Liver (tissue), 3 donors: ENCODE measurements at regions not wholly inside any gene's neighbourhood (a gene's known extent, or its start where the extent isn't known, plus 50 kb on each side); places are given as distances from the start of the nearest gene placed in this dataset.

ENCODE experiments used
- EGR1 ChIP-seq, 2 donors: IDR thresholded peaks; 2 replicates each; pipeline ENCODE4 v1.6.1; 2016 to 2018; ENCODE audit warnings: antibody characterized with exemption in 2 of 2, low read depth in 2 of 2
- HNF4A ChIP-seq, 2 donors: conservative IDR thresholded peaks; 2 replicates each; pipeline ENCODE4 v1.6.1; 2016; ENCODE audit warnings: antibody characterized with exemption in 2 of 2, mild to moderate bottlenecking in 2 of 2
- JUND ChIP-seq, 2 donors: IDR thresholded peaks; 2 replicates each; pipeline ENCODE4 v1.6.1; 2016; ENCODE audit warnings: antibody characterized with exemption in 2 of 2
- RAD21 ChIP-seq, 2 donors: IDR thresholded peaks; 2 replicates each; pipeline ENCODE4 v1.6.1; 2016; ENCODE audit warnings: antibody characterized with exemption in 2 of 2, mild to moderate bottlenecking in 2 of 2
- SP1 ChIP-seq: IDR thresholded peaks from 2 replicates; pipeline ENCODE4 v1.6.1; 2018; ENCODE audit warnings: antibody characterized with exemption, mild to moderate bottlenecking
- YY1 ChIP-seq: IDR thresholded peaks from 2 replicates; pipeline ENCODE4 v1.6.1; 2016; ENCODE audit warnings: antibody characterized with exemption, mild to moderate bottlenecking
- TF ChIP-seq, protein P1 (sequence below): fragments of 150-350 bp; IDR thresholded peaks from 2 replicates; pipeline ENCODE4 v1.5.1; 2017; ENCODE audit warnings: improper control_type of control experiment, low read depth, low read length; ENCODE audit not compliant: missing input control
- TF ChIP-seq, protein P2 (sequence below): IDR thresholded peaks from 2 replicates; pipeline ENCODE4 v1.6.1; 2016; ENCODE audit warnings: antibody characterized with exemption
- TF ChIP-seq, protein P3 (sequence below): IDR thresholded peaks from 2 replicates; pipeline ENCODE4 v1.6.1; 2016; ENCODE audit warnings: antibody characterized with exemption
- TF ChIP-seq, protein P4 (sequence below): IDR thresholded peaks from 2 replicates; pipeline ENCODE4 v1.6.1; 2016; ENCODE audit warnings: antibody characterized with exemption, mild to moderate bottlenecking
- donor health status: healthy.
- donor health status: healthy.

DNA sequence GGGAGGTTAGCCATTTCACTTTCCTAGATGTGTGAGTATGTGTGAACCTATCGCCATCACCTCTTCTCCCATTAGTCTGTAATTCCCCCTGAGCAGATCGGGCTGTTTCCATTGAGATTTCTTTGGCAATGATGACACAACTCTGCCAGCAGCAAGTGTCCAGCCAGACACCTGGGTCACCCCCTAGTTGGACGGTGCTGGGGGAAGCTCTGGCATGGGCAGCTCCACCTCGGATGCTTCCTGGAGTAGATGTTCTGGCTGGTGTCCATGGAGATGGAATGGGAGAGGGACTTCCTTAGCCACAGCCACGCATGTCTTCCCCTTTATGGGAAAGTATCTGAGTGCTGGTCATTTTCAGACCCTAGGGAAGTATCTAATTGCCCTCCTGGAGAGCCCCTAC lies 247.9 kb upstream of the RPL38 start:
- TF ChIP-seq, protein P1, sequence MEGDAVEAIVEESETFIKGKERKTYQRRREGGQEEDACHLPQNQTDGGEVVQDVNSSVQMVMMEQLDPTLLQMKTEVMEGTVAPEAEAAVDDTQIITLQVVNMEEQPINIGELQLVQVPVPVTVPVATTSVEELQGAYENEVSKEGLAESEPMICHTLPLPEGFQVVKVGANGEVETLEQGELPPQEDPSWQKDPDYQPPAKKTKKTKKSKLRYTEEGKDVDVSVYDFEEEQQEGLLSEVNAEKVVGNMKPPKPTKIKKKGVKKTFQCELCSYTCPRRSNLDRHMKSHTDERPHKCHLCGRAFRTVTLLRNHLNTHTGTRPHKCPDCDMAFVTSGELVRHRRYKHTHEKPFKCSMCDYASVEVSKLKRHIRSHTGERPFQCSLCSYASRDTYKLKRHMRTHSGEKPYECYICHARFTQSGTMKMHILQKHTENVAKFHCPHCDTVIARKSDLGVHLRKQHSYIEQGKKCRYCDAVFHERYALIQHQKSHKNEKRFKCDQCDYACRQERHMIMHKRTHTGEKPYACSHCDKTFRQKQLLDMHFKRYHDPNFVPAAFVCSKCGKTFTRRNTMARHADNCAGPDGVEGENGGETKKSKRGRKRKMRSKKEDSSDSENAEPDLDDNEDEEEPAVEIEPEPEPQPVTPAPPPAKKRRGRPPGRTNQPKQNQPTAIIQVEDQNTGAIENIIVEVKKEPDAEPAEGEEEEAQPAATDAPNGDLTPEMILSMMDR: no peak
- TF ChIP-seq JUND (IDR thresholded peaks at IDR 0.05) (no peak), YY1 (no peak), HNF4A (conservative IDR thresholded peaks at IDR 0.05) (no peak), EGR1 (IDR thresholded peaks at IDR 0.05; ENCODE audit: low read depth in 2 of 2) (no peak), SP1 (no peak), RAD21 (IDR thresholded peaks at IDR 0.05) (no peak)
- TF ChIP-seq, protein P2, sequence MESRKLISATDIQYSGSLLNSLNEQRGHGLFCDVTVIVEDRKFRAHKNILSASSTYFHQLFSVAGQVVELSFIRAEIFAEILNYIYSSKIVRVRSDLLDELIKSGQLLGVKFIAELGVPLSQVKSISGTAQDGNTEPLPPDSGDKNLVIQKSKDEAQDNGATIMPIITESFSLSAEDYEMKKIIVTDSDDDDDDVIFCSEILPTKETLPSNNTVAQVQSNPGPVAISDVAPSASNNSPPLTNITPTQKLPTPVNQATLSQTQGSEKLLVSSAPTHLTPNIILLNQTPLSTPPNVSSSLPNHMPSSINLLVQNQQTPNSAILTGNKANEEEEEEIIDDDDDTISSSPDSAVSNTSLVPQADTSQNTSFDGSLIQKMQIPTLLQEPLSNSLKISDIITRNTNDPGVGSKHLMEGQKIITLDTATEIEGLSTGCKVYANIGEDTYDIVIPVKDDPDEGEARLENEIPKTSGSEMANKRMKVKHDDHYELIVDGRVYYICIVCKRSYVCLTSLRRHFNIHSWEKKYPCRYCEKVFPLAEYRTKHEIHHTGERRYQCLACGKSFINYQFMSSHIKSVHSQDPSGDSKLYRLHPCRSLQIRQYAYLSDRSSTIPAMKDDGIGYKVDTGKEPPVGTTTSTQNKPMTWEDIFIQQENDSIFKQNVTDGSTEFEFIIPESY: no peak
- TF ChIP-seq, protein P3, sequence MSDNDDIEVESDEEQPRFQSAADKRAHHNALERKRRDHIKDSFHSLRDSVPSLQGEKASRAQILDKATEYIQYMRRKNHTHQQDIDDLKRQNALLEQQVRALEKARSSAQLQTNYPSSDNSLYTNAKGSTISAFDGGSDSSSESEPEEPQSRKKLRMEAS: no peak
- TF ChIP-seq, protein P4, sequence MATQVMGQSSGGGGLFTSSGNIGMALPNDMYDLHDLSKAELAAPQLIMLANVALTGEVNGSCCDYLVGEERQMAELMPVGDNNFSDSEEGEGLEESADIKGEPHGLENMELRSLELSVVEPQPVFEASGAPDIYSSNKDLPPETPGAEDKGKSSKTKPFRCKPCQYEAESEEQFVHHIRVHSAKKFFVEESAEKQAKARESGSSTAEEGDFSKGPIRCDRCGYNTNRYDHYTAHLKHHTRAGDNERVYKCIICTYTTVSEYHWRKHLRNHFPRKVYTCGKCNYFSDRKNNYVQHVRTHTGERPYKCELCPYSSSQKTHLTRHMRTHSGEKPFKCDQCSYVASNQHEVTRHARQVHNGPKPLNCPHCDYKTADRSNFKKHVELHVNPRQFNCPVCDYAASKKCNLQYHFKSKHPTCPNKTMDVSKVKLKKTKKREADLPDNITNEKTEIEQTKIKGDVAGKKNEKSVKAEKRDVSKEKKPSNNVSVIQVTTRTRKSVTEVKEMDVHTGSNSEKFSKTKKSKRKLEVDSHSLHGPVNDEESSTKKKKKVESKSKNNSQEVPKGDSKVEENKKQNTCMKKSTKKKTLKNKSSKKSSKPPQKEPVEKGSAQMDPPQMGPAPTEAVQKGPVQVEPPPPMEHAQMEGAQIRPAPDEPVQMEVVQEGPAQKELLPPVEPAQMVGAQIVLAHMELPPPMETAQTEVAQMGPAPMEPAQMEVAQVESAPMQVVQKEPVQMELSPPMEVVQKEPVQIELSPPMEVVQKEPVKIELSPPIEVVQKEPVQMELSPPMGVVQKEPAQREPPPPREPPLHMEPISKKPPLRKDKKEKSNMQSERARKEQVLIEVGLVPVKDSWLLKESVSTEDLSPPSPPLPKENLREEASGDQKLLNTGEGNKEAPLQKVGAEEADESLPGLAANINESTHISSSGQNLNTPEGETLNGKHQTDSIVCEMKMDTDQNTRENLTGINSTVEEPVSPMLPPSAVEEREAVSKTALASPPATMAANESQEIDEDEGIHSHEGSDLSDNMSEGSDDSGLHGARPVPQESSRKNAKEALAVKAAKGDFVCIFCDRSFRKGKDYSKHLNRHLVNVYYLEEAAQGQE: no peak
